Stimulated activated CD8-positive, alpha-beta memory T cell treated with anti-CD3 and anti-CD28 coated beads, Interleukin-7, amount 100 ng/mL, for 24 hours (primary cell): ENCODE measurements at regions not wholly inside any gene's neighbourhood (a gene's known extent, or its start where the extent isn't known, plus 50 kb on each side); places are given as distances from the start of the nearest gene placed in this dataset.
"Not testable (repeated sequence)": the region's sequence is repeated elsewhere in the genome, so short reads cannot be mapped to it uniquely, and the experiment has no call there.

ENCODE experiments used
- DNase-seq: peaks from one replicate; pipeline ENCODE4 v3.0.0-alpha.2; 2020; ENCODE audit warnings: low read depth

GRCh38 chr9:71632776-71633175, 135.5 kb downstream of the CEMIP2 start:
- no peak for DNase-seq

DNA sequence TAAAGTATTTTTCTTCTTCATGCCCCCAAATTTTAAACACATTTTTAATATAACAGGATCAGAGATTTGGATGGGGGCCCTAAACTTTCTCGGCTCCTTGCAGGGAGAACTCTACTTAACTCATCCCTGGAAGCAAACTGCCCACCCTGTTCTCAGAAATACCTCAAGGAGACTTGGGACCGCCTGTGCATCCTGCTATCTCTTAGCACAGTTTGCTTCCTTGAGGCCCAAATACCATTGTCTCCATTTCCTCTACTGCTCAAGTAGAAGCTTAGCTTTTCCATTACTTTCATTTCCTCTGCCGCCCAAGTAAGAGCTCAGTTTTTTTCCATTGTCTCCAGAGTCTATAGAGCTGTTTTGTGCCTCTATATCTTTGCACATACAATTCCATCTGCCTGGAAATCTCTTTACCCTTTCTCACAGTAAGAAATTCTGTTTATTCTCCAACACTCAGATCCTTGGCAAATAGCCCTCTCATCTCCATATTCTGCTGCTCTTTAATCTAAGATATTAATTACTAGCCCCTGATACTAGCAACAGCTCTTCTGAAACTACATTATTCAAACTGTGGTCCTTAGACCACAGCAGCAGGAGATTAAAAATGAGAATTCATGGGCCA, 137.8 kb downstream of the CEMIP2 start:
- no peak for DNase-seq

- DNase-seq, result no peak
Measured at GRCh38 chr9:71629578-71630215, 138.6 kb downstream of the CEMIP2 start.

GRCh38 chr9:71628247-71628646, 140.1 kb downstream of the CEMIP2 start:
- no peak for DNase-seq

- no peak for DNase-seq
Measured at GRCh38 chr9:71627537-71627936, 140.8 kb downstream of the CEMIP2 start.

- no peak for DNase-seq
Measured at GRCh38 chr9:71626395-71626794, 141.9 kb downstream of the CEMIP2 start.

DNA sequence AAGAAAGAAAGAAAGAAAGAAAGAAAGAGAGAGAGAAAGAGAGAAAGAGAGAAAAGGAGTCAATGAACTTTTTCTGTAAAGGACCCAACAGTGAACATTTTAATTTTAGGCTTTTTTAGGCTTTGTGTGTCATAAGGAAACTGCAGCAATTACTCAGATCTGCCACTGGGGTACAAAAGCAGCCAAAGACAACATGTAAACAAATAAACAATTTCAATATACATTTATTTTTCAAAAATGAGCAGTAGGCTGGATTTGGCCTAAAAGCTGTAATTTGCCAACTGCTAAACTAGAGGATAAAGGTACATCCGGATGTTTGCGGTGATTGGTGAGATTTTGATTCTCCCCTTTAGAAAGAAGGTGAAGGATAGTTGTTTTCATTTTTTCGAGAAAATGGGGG, 143.6 kb downstream of the CEMIP2 start:
- no peak for DNase-seq

DNA sequence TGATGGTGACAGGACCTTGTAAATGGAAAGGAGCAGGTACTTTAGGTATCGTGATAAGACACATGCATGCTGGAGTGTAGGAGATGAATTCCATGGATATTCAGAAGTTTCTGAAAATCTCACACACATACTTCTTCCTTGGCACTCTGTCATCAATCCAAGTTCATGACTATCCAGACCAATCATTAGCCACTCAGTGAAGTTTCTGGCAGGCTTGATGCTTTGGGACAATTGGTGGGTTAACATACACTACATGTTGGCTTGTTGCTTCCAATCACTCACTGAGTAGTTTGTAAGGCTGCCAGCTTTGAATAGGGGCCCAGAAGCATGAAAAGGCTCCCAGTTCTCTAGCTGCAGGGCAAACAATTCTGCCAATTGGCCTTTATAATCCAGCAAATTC, 147.6 kb downstream of the CEMIP2 start:
- DNase-seq, result no peak

DNA sequence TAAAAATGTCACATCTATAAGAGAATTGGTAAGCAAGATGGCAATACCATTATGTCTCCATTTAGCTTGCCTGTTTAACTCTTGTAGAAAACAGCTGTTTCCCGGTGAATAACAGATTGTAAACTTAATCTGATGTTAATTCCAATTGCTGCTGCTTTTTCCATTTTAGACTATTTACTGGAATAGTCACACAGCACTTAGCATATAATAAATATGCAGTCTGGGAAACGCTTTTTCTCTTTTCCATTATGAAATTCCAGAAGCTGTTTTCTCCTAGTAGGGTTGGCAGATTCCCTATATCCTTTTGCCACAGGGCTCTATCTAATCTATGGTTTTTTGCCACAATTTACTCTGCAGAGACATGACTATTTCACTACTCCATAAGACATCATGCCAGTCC, 148.0 kb downstream of the CEMIP2 start:
- DNase-seq, result no peak

- DNase-seq, result no peak
Measured at GRCh38 chr9:71619926-71620325, 148.4 kb downstream of the CEMIP2 start.

DNA sequence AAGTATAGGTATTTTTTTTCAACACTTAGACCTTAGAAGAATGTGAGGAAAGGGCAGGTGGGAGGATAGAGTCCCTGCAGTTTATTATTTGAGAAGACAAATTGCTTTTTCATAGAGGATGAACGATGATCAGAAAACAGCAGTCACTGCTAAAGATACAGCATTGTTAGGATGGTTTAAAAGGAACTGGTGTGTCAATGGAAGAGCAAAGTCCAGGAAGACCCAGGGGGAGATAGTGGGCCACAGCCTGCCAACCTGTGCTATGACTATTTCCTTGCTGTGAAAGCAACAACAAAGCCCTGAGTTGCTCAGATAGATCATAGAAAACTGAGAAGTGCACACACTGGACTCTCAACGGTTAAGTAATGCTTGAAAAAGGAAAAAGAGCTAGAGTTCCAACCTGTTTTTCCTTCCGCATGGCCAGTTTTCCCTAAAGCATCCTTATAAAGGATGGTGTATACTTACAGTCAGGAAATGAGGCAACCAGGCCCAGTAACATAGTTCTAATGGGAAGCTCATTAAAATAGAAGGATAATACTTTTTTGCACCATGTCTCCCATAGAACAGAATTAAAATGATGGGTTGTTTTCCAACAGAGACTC, 153.8 kb downstream of the CEMIP2 start:
- no peak for DNase-seq

- no peak for DNase-seq
Measured at GRCh38 chr9:71612889-71613288, 155.4 kb downstream of the CEMIP2 start.

DNA sequence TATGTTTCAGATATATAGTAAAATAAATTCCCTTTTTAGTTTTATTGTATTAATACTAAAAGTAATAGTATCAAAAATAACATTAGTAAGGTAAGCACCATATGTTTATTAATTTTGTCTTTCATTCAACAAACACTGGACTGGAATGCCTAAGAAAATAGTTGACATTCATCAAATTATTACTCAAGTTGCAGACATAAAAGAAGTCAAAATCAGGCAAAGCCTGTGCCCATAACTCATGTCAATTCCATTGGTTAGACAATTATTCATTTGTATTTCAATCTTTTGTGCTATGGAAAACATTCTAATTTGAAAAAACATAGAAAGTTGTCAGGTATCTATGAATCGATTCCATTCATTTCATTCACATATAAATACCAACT, 158.9 kb downstream of the CEMIP2 start:
- no peak for DNase-seq

GRCh38 chr9:71608825-71609447, 159.4 kb downstream of the CEMIP2 start:
- DNase-seq, result no peak

GRCh38 chr9:71608021-71608420, 160.3 kb downstream of the CEMIP2 start:
- no peak for DNase-seq

GRCh38 chr9:71607461-71607881, 160.8 kb downstream of the CEMIP2 start:
- no peak for DNase-seq

- DNase-seq, result peak; percentile 63
Measured at GRCh38 chr9:71604197-71605063, 163.9 kb downstream of the CEMIP2 start.

GRCh38 chr9:71602652-71603051, 165.7 kb downstream of the CEMIP2 start:
- DNase-seq, result no peak

GRCh38 chr9:71595762-71596161, 172.6 kb downstream of the CEMIP2 start:
- not testable (repeated sequence) for DNase-seq

- no peak for DNase-seq
Measured at GRCh38 chr9:71594541-71594940, 173.8 kb downstream of the CEMIP2 start.

DNA sequence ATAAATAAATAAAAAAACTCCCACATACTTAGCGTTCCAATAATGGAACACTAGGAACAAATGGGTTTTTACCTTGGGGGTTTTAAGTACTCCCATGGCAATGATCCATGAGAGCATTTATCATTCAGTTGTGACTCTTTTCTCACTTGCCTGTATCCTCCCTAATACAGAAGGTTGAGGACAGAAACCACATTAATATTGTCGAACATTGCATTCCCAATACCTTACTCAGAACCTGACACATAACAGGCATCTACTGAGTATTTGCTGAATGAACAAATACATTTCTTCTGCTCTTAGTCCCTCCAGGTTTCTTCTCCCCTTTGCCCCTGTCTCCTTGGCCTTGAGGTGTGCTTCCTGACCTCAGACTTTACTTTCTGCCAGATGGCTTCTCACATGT, 175.9 kb downstream of the CEMIP2 start:
- DNase-seq, result no peak

- no peak for DNase-seq
Measured at GRCh38 chr9:71590362-71590761, 178.0 kb downstream of the CEMIP2 start.
